ENCODE measurements at regions not wholly inside any gene's neighbourhood (a gene's known extent, or its start where the extent isn't known, plus 50 kb on each side); places are given as distances from the start of the nearest gene placed in this dataset.

- no peak for TF ChIP-seq CTCF (IDR thresholded peaks at IDR 0.05; ENCODE audit: low read length)
- no peak for TF ChIP-seq EZH2phosphoT487 (IDR thresholded peaks at IDR 0.05; ENCODE audit: low read length)
Observed at GRCh38 chr6:55088902-55089301, 85.4 kb upstream of the HCRTR2 start.
